GM12878 (cell line): ENCODE measurements at regions not wholly inside any gene's neighbourhood (a gene's known extent, or its start where the extent isn't known, plus 50 kb on each side); places are given as distances from the start of the nearest gene placed in this dataset.

Source experiments
- ATAC-seq: fragments of 200-7000 bp; cut with Tn5 transposase; 3 replicates; pipeline ENCODE4 v1.9.1; 2020; ENCODE audit warnings: mild to moderate bottlenecking, moderate library complexity
- BruUV-seq: library from RNA; stranded (reverse); fragments of 400-500 nt; replicated peaks from 2 replicates; lab custom pipeline; 2021; lab: Mats Ljungman, UMichigan
- CTCF ChIA-PET: fragments of 300-600 bp; sonication (Branson Sonifier 250); formaldehyde crosslinking; extraction: SDS; loops from one replicate; lab custom pipeline; 2021; ENCODE audit warnings: inconsistent platforms; lab: Yijun Ruan, JAX
- POLR2A ChIA-PET: fragments of 350-600 bp; formaldehyde crosslinking; extraction: SDS; loops from one replicate; lab custom pipeline; 2021; ENCODE audit warnings: inconsistent platforms; lab: Charles Lee
- RAD21 ChIA-PET: fragments of 300-600 bp; sonication (Branson Sonifier 250); formaldehyde crosslinking; loops from one replicate; lab custom pipeline; 2023; ENCODE audit warnings: antibody characterized with exemption; ENCODE audit not compliant: unreplicated experiment; lab: Charles Lee
- SMC1A ChIA-PET: fragments of 300-600 bp; sonication (Branson Sonifier 250); formaldehyde crosslinking; loops from one replicate; lab custom pipeline; 2023; ENCODE audit not compliant: unreplicated experiment, uncharacterized antibody; lab: Charles Lee
- DNase-seq: peaks from one replicate; pipeline ENCODE4 v3.0.0-alpha.2; 2011; ENCODE audit warnings: low read depth, low spot score
- FAIRE-seq: peaks from 3 replicates; lab custom pipeline; 2011; peaks lifted over from hg19 to GRCh38; lab: Jason Lieb, UNC
- H2AFZ ChIP-seq: 2 replicates; pipeline ENCODE4 v1.6.0; 2011; ENCODE audit warnings: low read depth, low read length, control low read depth; ENCODE audit not compliant: control insufficient read depth
- H3K27ac ChIP-seq: 2 replicates; pipeline ENCODE4 v1.5.1; 2011; ENCODE audit warnings: control low read depth; ENCODE audit not compliant: control insufficient read depth, insufficient read depth
- H3K27me3 ChIP-seq, 2 experiments: replicated peaks in 1 of 2; 2 replicates each; pipeline versions ENCODE4 v1.6.0 to v1.6.1; 2011; ENCODE audit warnings: low read length in 1 of 2; ENCODE audit not compliant: control insufficient read depth in 2 of 2, insufficient read depth in 2 of 2
- H3K36me3 ChIP-seq, 2 experiments: 2 replicates each; pipeline ENCODE4 v1.5.1; 2011; ENCODE audit warnings: low read length in 1 of 2; ENCODE audit not compliant: control insufficient read depth in 2 of 2, insufficient read depth in 2 of 2
- H3K4me1 ChIP-seq: 2 replicates; pipeline ENCODE4 v1.6.1; 2011; ENCODE audit warnings: mild to moderate bottlenecking, low read length, moderate library complexity, mixed read lengths; ENCODE audit not compliant: control insufficient read depth, insufficient read depth
- H3K4me2 ChIP-seq: 2 replicates; pipeline ENCODE4 v1.6.0; 2011; ENCODE audit warnings: control low read depth; ENCODE audit not compliant: control insufficient read depth, insufficient read depth
- H3K4me3 ChIP-seq: fragments of 200-600 bp; sonication (generic); 2 replicates; pipeline ENCODE4 v1.5.1; 2016
- H3K79me2 ChIP-seq: 2 replicates; pipeline ENCODE4 v1.6.0; 2011; ENCODE audit warnings: low read length; ENCODE audit not compliant: control insufficient read depth, insufficient read depth
- H3K9ac ChIP-seq: 2 replicates; pipeline ENCODE4 v1.8.0; 2011; ENCODE audit warnings: low read length, control low read depth, mixed read lengths; ENCODE audit not compliant: control insufficient read depth, insufficient read depth
- H3K9me3 ChIP-seq: replicated peaks from 3 replicates; pipeline ENCODE4 v1.5.1; 2011; ENCODE audit warnings: mild to moderate bottlenecking, low read length; ENCODE audit not compliant: control insufficient read depth, insufficient read depth
- H4K20me1 ChIP-seq: 2 replicates; pipeline ENCODE4 v1.6.0; 2011; ENCODE audit not compliant: control insufficient read depth, insufficient read depth
- MTA3 ChIP-seq: IDR thresholded peaks from 2 replicates; pipeline ENCODE4 v1.6.1; 2012; ENCODE audit warnings: low read length, inconsistent platforms, borderline replicate concordance
- WRNIP1 ChIP-seq: IDR thresholded peaks from 2 replicates; pipeline ENCODE4 v1.6.1; 2011; ENCODE audit warnings: low read depth, low read length, improper control_type of control experiment, borderline replicate concordance
- ZNF384 ChIP-seq: IDR thresholded peaks from 2 replicates; pipeline ENCODE4 v1.6.1; 2012; ENCODE audit warnings: low read depth, mild to moderate bottlenecking, low read length, improper control_type of control experiment, borderline replicate concordance
- ZSCAN29 ChIP-seq: fragments of 450-650 bp; IDR thresholded peaks from 2 replicates; pipeline ENCODE4 v1.6.1; 2017; ENCODE audit warnings: mild to moderate bottlenecking, moderate library complexity
- WGBS: methylation state at CpG from one replicate; pipeline ENCODE4 v1.1.6; 2016; ENCODE audit warnings: low lambda C conversion rate; ENCODE audit not compliant: insufficient replicate concordance, insufficient coverage; ENCODE audit errors: missing lambda C conversion rate; 5-methylcytosine and 5-hydroxymethylcytosine counted together
- in situ Hi-C: fragments of 300-500 bp; cut with MboI; formaldehyde crosslinking; loops from 9 replicates; pipeline ENCODE4 v1.14.3; 2018; ENCODE audit warnings: mixed read lengths
- intact Hi-C: fragments of 100-400 bp; cut with micrococcal nuclease; formaldehyde crosslinking; loops from one replicate; pipeline ENCODE4 v1.14.2; 2022; ENCODE audit not compliant: unreplicated experiment
- TF ChIP-seq, protein P1 (sequence below): fragments of 450-650 bp; IDR thresholded peaks from 2 replicates; pipeline ENCODE4 v1.6.1; 2017; ENCODE audit warnings: low read depth, mild to moderate bottlenecking, moderate library complexity
- TF ChIP-seq, protein P2 (sequence below): fragments of 450-650 bp; IDR thresholded peaks from 2 replicates; pipeline ENCODE4 v1.6.1; 2017; ENCODE audit warnings: mild to moderate bottlenecking, low read depth, inconsistent platforms; ENCODE audit not compliant: poor library complexity, severe bottlenecking
- TF ChIP-seq, protein P3 (sequence below): fragments of 450-650 bp; IDR thresholded peaks from 2 replicates; pipeline ENCODE4 v1.6.1; 2017; ENCODE audit warnings: borderline replicate concordance
- TF ChIP-seq, protein P4 (sequence below): IDR thresholded peaks from 2 replicates; pipeline ENCODE4 v1.6.1; 2012; ENCODE audit warnings: low read depth, low read length, improper control_type of control experiment
- TF ChIP-seq, protein P5 (sequence below): IDR thresholded peaks from 2 replicates; pipeline ENCODE4 v1.6.1; 2011; ENCODE audit warnings: borderline replicate concordance, low read depth, mild to moderate bottlenecking, moderate library complexity, low read length; ENCODE audit not compliant: insufficient read depth, poor library complexity, severe bottlenecking

DNA sequence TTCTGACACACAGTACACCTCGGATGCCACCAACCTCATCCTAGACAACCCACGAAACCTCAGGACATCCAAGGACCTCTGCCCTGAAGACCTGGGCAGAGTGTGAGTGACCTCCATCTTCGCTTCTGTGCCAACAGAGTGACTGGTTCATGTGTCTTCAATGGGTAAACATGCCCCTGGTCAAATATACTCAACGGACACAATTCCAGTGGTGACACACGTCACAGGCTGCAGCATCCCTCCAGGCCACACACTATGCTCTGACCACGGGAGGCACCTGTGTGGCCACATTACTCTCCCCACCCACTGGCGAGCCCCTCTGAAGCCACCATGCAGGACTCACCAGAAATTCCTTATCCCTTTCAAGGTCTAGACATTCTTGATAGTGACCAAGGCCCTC is 85.2 kb downstream of the GALR1 start:
- DNase-seq (no peak), ATAC-seq (no peak), FAIRE-seq (no peak)
- no peaks in the 10 kb centered on the region for H3K79me2 ChIP-seq
- no peaks in the 10 kb centered on the region for H4K20me1 ChIP-seq
- ChIA-PET RAD21 (no interaction called here), POLR2A (no interaction called here), CTCF (no interaction called here), SMC1A (no interaction called here)
- WGBS = 15% methylated on average over 7 of the region's 7 CpGs
- H3K4me2 ChIP-seq = no peak overlapping the region
- H2AFZ ChIP-seq = no peak overlapping the region
- no peaks in the 10 kb centered on the region for H3K9me3 ChIP-seq
- intact Hi-C loops = no loop called here
- H3K9ac ChIP-seq = no peak overlapping the region
- H3K27me3 ChIP-seq = no peaks in the 10 kb centered on the region
- H3K36me3 ChIP-seq = no peaks in the 10 kb centered on the region
- BruUV-seq = no TSS peak
- no peaks in the 10 kb centered on the region for H3K4me1 ChIP-seq
- no peak for TF ChIP-seq ZNF384
- TF ChIP-seq, protein P1, sequence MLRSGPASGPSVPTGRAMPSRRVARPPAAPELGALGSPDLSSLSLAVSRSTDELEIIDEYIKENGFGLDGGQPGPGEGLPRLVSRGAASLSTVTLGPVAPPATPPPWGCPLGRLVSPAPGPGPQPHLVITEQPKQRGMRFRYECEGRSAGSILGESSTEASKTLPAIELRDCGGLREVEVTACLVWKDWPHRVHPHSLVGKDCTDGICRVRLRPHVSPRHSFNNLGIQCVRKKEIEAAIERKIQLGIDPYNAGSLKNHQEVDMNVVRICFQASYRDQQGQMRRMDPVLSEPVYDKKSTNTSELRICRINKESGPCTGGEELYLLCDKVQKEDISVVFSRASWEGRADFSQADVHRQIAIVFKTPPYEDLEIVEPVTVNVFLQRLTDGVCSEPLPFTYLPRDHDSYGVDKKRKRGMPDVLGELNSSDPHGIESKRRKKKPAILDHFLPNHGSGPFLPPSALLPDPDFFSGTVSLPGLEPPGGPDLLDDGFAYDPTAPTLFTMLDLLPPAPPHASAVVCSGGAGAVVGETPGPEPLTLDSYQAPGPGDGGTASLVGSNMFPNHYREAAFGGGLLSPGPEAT = no peak
- TF ChIP-seq, protein P2, sequence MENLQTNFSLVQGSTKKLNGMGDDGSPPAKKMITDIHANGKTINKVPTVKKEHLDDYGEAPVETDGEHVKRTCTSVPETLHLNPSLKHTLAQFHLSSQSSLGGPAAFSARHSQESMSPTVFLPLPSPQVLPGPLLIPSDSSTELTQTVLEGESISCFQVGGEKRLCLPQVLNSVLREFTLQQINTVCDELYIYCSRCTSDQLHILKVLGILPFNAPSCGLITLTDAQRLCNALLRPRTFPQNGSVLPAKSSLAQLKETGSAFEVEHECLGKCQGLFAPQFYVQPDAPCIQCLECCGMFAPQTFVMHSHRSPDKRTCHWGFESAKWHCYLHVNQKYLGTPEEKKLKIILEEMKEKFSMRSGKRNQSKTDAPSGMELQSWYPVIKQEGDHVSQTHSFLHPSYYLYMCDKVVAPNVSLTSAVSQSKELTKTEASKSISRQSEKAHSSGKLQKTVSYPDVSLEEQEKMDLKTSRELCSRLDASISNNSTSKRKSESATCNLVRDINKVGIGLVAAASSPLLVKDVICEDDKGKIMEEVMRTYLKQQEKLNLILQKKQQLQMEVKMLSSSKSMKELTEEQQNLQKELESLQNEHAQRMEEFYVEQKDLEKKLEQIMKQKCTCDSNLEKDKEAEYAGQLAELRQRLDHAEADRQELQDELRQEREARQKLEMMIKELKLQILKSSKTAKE = no peak
- TF ChIP-seq, all 136 proteins: peak for 0
- in situ Hi-C loops = no loop called here
- no peak overlapping the region for H3K4me3 ChIP-seq
- no peak overlapping the region for H3K27ac ChIP-seq

DNA sequence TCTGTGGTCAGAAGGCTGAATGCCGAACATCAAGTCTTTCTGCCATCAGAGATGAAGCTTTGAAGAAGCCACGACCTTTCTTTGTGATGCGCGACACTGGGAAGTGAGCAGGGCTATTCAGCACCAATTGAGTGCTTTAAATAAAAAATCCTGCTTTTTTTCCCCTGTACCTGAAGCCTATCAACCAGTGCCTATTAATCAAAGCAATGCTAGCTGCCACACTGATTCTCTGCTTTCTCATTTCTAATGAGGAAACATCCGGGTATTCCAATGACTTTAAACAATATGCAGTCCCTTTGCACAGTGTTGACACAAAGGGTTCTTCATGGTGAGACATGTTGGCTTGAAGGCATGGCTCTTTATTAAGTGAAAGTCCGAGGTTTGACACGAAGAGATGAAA is 88.0 kb downstream of the GALR1 start:
- RAD21 ChIA-PET = no interaction called here
- FAIRE-seq = no peak
- TF ChIP-seq, protein P3, sequence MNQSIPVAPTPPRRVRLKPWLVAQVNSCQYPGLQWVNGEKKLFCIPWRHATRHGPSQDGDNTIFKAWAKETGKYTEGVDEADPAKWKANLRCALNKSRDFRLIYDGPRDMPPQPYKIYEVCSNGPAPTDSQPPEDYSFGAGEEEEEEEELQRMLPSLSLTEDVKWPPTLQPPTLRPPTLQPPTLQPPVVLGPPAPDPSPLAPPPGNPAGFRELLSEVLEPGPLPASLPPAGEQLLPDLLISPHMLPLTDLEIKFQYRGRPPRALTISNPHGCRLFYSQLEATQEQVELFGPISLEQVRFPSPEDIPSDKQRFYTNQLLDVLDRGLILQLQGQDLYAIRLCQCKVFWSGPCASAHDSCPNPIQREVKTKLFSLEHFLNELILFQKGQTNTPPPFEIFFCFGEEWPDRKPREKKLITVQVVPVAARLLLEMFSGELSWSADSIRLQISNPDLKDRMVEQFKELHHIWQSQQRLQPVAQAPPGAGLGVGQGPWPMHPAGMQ = no peak
- TF ChIP-seq MTA3 = no peak
- no peak for TF ChIP-seq ZSCAN29
- TF ChIP-seq, protein P4, sequence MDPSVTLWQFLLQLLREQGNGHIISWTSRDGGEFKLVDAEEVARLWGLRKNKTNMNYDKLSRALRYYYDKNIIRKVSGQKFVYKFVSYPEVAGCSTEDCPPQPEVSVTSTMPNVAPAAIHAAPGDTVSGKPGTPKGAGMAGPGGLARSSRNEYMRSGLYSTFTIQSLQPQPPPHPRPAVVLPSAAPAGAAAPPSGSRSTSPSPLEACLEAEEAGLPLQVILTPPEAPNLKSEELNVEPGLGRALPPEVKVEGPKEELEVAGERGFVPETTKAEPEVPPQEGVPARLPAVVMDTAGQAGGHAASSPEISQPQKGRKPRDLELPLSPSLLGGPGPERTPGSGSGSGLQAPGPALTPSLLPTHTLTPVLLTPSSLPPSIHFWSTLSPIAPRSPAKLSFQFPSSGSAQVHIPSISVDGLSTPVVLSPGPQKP = no peak
- TF ChIP-seq WRNIP1 = no peak
- TF ChIP-seq, protein P5, sequence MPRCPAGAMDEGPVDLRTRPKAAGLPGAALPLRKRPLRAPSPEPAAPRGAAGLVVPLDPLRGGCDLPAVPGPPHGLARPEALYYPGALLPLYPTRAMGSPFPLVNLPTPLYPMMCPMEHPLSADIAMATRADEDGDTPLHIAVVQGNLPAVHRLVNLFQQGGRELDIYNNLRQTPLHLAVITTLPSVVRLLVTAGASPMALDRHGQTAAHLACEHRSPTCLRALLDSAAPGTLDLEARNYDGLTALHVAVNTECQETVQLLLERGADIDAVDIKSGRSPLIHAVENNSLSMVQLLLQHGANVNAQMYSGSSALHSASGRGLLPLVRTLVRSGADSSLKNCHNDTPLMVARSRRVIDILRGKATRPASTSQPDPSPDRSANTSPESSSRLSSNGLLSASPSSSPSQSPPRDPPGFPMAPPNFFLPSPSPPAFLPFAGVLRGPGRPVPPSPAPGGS = no peak
- TF ChIP-seq, all 136 proteins: peak for 0
- POLR2A ChIA-PET = no interaction called here
- Histone ChIP-seq H3K4me3 (no peak overlapping the region), H4K20me1 (no peaks in the 10 kb centered on the region), H3K9me3 (no peaks in the 10 kb centered on the region), H3K27ac (no peak overlapping the region), H2AFZ (no peak overlapping the region), H3K36me3 (no peaks in the 10 kb centered on the region), H3K79me2 (no peaks in the 10 kb centered on the region), H3K9ac (no peak overlapping the region), H3K4me1 (no peaks in the 10 kb centered on the region), H3K4me2 (no peak overlapping the region), H3K27me3 (no peaks in the 10 kb centered on the region)
- CTCF ChIA-PET = interaction anchor here (1.6 kb wide), 1 partner anchor 415 kb away, joined by 3 read pairs; no protein-coding TSS in a partner anchor
- SMC1A ChIA-PET = interaction anchor here (0.6 kb wide), 1 partner anchor 31 kb away, joined by 3 read pairs; no protein-coding TSS in a partner anchor
- intact Hi-C loops (no loop called here), in situ Hi-C loops (no loop called here)
- ATAC-seq (no peak), DNase-seq (no peak)
- 28% methylated on average over 7 of the region's 7 CpGs for WGBS
- no TSS peak for BruUV-seq
